NCI-H128 (cell line): ENCODE measurements at regions not wholly inside any gene's neighbourhood (a gene's known extent, or its start where the extent isn't known, plus 50 kb on each side); places are given as distances from the start of the nearest gene placed in this dataset.
"Not testable (repeated sequence)": the region's sequence is repeated elsewhere in the genome, so short reads cannot be mapped to it uniquely, and the experiment has no call there.

Experiments
- DNase-seq: peaks from one replicate; lab custom pipeline; 2025; ENCODE audit not compliant: unreplicated experiment; lab: John Stamatoyannopoulos, UW

DNA sequence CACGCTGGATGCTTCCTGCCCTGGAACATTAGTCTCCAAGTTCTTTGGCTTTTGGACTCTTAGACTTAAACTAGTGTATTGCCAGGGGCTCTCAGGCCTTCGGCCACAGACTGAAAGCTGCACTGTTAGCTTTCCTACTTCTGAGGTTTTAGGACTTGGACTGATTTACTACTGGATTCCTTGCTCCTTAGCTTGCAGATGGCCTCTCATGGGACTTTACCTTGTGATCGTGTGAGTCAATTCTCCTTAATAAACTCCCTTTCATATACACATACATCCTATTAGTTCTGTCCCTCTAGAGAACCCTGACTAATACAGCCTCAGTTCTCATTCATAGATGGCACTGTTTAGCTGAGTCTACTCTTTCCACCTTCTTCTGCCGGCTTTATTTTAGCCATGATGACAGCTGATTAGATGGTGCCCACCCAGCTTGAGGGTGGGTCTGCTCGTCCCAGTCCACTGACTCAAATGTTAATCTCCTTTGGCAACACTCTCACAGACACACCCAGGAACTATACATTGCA, 389.1 kb downstream of the NYAP2 start:
- no peak for DNase-seq

DNA sequence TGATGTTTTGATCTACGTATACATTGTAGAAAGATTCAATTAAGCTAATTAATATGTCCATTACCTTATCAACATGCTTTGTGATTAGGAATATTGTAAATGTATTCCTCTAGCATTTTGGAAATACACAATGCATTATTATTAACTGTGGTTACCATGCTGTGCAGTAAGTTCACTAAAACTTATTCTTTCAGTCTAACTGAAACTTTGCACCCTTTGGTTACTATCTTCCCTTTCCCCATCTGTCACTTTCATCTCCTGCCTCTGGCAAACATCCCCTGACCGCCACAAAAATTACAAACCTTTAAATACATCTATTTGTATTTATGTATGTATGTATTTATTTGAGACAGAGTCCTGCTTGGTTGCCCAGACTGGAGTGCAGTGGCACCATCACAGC, 388.0 kb downstream of the NYAP2 start:
- DNase-seq = no peak

DNA sequence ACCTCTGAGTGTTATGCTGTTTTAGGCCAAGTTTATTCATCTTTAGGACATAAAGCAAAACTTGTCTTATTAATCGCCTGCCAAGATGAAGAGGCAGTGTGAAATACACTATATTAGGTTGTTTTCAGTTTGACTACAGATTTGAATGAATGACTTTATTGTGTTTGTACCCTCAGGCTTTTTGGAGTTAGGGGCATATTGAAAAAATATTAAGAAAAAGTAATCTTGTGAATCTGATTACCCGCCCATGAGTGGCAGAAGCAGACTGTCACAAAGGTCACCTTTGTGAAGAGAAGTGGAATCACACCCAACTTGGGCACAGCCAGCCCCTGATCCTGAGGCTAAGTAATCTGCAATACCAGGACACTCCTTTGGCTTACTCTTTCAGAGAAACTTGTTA, 382.5 kb downstream of the NYAP2 start:
- DNase-seq = no peak

DNA sequence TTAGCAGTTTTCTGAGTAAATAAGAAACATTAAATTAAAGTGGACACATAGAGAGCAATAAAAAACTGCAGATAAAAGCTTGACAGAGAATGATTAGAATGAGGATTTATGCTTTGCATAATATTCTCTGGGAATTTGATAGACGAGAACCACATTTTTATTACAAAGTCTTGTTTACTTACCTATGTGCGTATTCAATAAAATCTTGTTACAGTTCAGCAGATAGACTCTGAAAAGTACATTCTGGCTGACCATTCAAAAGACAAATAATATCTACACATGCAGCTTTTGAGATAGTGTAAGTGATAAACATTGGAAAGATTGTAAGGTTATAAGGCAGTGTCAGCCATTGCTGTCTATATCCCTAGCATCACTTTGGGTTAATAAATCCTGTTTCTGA, 381.6 kb downstream of the NYAP2 start:
- no peak for DNase-seq

DNA sequence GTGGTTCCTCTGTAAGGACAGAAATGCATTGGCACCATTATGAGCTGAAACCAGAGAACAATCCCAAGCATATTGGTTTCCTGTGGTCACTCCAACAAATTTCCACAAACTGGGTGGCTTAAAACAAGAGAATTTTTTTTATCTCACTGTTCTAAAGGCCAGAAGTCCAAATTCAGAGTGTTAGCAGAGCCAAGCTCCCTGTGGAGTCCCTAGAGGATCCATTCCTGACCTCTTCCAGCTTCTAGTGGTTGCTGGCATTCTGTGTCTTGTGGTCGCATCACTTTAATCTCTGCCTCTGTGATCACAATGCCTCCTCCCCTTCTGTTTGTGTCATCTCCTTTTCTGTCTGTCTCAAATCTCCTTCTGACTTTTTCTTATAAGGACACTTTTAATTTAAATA, 380.3 kb downstream of the NYAP2 start:
- DNase-seq = no peak

DNA sequence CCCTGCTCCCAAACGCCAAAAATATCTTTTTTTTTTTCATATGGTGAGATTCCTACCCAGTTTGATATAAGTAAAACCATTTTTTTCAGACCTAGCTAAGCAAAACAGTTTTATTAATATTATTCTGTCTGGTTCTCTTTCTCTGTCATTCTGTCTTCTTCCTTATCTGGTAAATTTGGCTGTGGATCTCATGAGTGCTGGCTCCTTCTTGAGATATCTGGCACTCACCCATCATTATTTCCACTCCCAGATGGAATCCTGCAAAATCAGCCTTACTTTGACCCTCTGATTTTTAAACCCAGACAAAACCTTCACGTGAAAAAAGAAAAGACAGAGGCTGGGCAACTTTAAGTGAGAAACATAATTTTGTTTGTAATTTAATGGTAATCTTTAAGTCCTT, 373.6 kb downstream of the NYAP2 start:
- DNase-seq = no peak

DNA sequence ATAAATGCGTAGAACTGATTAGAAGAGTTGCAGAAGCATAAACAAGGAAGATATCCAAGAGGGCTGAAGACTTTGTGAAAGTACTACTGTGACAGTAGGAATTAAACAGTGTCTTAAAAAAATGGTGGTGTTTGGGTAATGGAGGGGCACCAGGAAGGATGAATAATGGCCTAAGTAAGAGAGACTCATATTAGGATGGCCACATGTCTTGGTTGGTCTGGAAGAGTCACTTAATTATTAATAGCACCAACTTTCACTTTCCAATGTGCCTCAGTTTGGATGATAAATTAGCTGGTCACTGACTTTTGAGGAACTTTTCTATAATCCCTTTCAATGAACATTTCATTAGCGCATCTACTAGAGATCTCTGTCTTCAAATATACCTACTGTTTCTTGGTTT, 372.2 kb downstream of the NYAP2 start:
- no peak for DNase-seq

DNA sequence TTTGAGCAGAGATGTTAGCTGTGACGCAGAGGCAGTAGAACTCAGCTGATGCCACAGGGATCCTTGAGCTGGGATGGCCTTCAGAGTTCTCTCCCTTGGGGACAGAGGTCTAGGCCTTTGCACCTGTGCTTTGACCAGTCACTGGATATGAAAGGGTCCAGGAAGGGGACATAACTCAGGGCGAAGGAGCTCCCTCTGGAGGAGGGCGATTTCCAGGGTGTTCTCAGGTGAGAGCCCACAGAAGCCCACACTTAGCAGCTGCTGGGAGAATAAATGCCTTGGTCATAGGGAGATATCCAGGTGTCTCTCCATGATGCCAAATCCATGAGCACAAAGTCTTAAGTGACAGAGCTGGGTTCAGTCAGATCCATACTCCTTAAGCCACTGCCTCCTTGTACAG, 369.2 kb downstream of the NYAP2 start:
- DNase-seq = no peak

DNA sequence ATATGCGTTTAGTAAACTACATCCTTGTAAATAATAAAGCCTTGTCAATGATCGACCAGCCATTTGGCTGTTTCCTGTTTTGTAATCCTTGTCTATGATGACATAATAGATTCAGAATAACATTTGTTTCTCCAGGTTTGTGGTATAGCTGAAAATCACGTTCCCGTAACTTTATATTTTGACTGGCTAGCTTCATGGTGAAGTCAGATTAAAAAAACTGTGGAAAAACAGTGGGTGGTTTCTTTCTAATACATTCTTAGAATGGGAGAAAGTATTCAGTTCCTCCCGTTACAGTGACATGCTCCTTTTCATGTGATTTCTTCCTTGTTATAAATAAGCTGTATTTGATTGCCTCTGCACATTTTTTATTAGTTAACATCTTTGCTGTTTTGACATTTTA, 366.9 kb downstream of the NYAP2 start:
- DNase-seq = no peak

DNA sequence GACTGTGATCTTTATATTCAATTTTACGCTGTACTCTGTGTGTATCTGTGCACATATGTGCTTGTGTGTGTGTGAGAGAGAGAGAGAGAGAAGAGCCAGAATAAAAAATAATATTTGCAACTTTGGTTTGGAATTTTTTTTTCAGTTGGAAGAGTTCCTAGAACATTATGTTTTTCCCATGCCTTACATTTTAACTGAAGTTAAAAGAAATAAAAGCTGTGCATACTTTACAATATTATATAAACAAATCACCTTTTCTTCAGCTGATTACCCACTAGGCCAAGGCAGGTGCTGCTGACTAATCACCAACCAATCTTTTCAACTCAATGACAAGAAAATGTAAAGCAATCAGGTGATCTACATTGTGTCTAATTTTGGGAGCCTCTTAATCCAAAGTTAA, 366.3 kb downstream of the NYAP2 start:
- no peak for DNase-seq

DNA sequence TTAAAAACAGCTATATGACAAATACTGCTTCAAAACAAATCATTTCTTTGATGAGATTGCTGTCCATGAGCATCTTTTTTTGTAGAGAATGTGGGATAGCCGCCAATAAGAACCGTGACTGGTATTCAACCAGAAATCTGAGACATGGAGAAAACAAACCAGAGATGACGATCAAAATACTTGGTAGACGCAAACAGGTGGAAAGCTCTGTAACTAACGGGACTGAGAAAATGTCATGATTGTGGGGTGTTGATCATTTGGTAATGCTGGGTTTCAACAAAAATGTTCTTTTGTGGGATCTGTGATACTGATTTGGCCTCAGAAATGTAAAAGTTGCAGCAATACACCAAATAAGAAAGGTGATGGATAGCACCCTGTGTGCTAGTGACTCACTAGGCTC, 364.8 kb downstream of the NYAP2 start:
- DNase-seq = no peak

DNA sequence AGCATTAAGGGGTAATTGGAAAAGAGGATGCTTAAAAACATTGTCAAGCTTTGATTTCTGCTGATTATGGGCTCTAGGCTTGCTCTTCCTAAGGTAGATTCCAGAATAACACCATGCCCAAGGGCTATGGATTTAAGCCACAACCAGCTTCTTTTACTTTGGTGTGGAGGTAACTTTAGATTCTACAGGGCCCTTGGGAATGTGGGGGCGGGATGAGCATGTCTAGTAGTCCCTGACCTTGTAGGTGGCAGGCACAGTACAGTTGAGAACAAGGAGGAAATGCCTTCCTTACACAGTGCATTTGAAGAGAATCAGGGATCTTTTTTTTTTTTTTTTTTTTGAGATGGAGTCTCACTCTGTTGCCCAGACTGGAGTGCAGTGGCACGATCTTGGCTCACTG, 364.2 kb downstream of the NYAP2 start:
- DNase-seq = no peak

DNA sequence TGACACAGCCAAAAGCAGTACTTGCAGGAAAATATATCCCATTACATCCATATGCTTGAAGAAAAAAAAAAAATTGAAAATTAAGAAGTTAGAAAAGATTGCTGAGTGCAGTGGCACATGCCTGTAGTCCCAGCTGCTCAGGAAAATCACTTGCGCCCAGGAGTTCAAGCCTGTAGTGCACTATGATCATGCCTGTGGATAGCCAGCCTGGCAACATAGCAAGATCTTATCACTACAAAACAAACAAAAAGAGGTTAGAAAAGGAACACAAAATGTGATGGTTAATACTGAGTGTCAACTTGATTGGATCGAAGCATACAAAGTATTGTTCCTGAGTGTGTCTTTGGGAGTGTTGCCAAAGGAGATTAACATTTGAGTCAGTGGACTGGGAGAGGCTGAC, 361.9 kb downstream of the NYAP2 start:
- DNase-seq = no peak

DNA sequence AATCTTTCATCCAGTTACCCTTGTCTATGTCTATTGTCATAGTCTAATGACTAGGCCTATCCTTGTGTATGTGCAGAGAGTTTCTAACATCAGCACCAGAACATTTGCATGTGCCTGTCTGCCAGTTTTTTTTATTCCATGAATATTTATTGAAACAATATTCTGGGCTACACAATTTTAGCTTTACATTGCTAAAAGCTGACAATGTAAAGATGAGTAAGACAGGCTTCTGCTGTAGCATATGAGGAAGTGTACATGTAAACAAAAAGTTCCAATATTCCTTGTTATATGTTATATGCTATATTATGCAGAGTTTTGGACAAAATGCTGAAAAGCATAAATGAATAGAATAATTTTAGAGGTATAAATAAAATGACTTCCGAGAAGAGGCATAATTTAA, 357.7 kb downstream of the NYAP2 start:
- DNase-seq = no peak

DNA sequence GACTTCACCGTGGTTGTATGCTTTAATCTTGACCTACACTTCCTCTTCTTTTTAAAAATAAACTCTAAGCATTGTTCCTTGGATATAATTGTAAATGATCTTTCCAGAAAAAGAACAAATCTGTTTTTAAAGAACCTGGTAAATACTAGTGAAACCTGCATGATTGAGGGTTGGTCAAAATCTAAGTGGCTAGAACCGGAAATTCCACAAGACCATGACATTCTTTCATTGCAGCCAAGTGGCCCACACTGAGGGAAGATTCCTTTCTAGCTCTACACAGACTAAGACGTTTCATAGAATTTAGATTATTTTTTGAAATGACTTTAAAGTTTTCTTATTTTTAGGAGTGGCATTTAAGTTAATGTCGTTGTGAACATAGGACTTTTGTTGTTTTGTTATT, 356.7 kb downstream of the NYAP2 start:
- no peak for DNase-seq

DNA sequence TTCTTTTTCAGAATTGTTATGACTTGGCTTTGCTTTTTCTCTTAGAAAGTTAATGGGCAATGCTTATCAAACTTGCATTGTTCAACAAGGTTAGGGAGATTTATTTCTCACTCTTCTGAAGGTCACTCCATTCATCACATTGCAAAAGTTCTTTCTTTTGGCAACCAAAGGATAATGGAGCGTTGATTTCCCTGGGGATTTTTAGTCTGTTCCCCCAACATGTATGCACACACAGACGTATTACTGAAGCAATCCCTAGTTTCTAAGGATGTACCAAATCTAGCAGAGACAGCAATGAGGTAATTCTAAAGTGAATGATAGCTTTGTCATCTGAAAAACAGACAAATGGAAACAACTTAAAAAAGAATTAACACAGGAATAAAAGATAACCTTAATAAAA, 349.1 kb downstream of the NYAP2 start:
- DNase-seq = no peak

DNA sequence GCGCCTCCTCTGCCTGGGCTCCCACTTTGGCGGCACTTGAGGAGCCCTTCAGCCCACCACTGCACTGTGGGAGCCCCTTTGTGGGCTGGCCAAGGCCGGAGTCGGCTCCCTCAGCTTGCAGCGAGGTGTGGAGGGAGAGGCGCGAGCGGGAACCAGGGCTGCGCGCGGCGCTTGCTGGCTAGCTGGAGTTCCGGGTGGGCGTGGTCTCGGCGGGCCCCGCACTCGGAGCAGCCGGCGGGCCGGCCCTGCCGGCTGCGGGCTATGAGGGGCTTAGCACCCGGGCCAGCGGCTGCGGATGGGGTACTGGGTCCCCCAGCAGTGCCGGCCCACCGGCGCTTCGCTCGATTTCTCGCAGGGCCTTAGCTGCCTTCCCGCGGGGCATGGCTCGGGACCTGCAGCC, 344.5 kb downstream of the NYAP2 start:
- not testable (repeated sequence) for DNase-seq

DNA sequence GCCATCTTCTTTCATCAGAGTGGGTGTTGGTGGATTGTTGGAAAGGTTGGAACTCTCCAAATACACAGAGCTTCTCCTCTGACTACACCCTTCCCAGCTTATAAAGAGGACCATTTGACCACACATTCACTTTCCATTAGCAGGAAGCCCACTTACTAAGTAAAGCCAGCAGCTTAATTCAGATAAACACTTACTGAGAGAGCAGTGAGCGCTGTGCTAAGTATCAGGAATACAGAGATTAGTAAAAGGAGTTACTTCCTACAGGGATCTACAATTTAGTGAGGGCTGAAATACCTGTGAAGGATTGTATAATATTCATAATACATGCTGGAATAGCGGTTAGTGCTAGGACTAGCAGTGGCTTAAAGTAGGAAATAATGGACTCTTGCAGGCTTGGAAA, 343.0 kb downstream of the NYAP2 start:
- DNase-seq = no peak

DNA sequence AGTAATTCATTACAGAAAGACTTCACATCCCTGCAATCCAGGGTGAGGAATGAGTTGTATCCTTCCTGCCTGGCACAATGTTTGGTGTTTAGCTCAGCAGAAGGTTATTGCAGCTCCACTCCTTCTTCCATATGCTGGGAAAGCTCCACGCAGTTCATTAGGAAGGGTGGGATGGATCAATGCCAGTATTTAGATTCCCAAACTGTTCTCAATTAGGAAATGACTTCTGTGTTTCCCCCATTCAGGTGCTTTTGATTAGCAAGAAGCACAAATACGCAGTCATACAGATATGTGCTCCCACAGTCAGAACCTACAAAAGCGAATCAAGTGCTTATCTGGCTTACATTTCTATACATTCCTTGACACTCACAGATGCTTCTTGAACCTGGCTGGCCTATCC, 340.6 kb downstream of the NYAP2 start:
- DNase-seq = no peak

DNA sequence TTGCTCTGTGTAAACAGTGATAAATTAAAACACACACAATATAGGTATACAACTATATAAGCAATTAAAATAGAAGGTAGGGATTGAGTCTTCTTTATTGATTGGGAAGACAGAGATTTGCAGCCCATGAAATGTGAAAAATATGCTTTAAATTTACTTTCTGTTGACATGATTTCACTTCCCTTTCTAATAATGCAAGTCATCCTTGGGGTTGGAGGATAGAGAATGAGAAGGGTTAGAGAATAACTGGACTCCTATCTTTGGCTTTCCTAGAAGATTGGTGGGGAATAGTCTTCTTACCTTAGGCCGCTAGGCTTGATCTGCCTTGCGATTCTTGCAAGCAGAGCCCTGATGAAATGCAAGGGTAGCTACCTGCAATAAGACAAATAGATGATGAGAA, 339.8 kb downstream of the NYAP2 start:
- no peak for DNase-seq

DNA sequence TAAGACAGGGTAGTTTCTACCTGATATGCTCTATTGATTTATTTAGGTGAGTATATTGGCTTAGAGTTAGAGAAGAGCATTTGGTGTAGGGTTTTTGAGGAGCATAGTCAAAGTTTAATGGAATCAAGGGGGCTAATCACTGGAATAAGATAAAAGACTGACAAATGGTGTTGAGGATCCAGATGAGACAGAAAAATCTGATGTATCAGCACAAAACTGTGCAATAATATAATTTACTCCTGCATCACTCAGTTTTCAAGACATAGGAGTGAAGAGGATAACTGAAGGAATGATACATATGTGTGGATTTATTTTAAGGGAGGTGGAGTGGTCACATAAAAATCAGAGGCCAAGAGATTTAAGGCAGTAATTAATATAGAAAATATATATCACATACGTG, 339.2 kb downstream of the NYAP2 start:
- DNase-seq = no peak

DNA sequence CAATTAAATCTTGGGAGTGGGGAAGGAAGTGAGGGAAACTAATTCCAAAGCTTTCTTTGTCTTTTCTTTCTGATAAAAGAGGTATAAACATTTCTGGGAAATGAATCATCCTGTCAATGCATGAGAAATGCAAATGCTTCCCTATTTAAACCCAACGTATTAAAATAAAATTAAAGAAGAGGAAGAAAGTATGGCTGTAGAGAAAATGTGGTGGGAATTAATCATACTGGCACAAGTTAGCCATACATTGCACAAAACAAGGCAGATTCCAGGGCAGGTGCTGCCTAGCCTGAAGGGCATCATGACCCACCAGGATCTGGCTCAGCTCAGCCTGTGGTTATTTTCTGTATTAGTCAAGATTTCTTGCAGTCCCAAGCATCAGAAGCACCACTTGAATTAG, 338.0 kb downstream of the NYAP2 start:
- DNase-seq = no peak

DNA sequence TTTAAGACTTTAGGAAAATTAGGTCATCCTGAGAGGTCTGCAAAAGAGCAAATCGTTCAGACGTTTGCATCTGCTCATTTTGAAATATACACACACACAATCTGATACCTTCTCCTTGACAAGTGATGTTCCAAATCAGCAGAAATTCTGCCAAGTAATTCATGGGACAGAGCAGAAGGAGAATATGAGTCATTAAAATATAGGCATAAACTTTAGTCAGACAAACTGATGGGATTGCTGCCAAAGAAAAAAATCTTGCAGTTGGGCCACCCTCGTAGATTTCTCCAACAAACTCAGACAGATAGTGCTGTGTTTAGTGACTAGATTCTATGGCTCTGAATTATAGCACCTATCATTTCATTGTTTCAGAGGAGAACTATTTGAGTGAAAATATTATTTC, 336.3 kb downstream of the NYAP2 start:
- DNase-seq = no peak

DNA sequence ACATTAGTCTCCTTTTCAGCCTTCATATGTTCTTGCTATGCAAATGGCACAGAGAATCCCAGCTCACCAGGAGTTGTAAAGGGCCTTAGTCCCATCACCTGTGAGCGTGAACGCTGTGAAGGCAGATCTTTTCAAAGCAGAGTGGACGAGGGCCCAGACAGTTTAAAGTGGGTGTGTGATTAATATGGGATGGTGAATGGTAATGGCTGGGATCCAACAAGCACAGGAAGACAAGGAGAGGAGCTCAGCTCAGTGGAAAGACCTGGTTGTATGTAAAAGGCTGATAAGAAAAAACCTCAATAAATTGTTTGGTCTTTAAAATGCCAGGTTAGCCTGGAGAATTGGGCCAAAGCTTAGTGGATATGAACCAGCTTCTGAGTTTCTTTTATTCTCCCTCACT, 326.2 kb downstream of the NYAP2 start:
- DNase-seq = no peak
